ENCODE measurements at regions not wholly inside any gene's neighbourhood (a gene's known extent, or its start where the extent isn't known, plus 50 kb on each side); places are given as distances from the start of the nearest gene placed in this dataset.

- no peak for DNase-seq
Measured at GRCh38 chr2:19300961-19301360, 57.5 kb downstream of the OSR1 start.

GRCh38 chr2:19299522-19299921, 58.9 kb downstream of the OSR1 start:
- DNase-seq, result no peak

- DNase-seq, result no peak
Measured at GRCh38 chr2:19299032-19299431, 59.4 kb downstream of the OSR1 start.

GRCh38 chr2:19297716-19298115, 60.7 kb downstream of the OSR1 start:
- no peak for DNase-seq

- no peak for DNase-seq
Measured at GRCh38 chr2:19295998-19296502, 62.4 kb downstream of the OSR1 start.

- no peak for DNase-seq
Measured at GRCh38 chr2:19292007-19292406, 66.4 kb downstream of the OSR1 start.

- DNase-seq, result no peak
Measured at GRCh38 chr2:19288291-19288690, 70.1 kb downstream of the OSR1 start.

GRCh38 chr2:19287324-19287723, 71.1 kb downstream of the OSR1 start:
- DNase-seq, result no peak

GRCh38 chr2:19282305-19282704, 76.1 kb downstream of the OSR1 start:
- DNase-seq, result no peak

GRCh38 chr2:19274439-19274838, 84.0 kb downstream of the OSR1 start:
- DNase-seq, result no peak

GRCh38 chr2:19272941-19273470, 85.4 kb downstream of the OSR1 start:
- DNase-seq, result no peak

- DNase-seq, result no peak
Measured at GRCh38 chr2:19272039-19272438, 86.4 kb downstream of the OSR1 start.

GRCh38 chr2:19264852-19265251, 93.6 kb downstream of the OSR1 start:
- DNase-seq, result no peak

GRCh38 chr2:19262150-19262549, 96.3 kb downstream of the OSR1 start:
- no peak for DNase-seq

- DNase-seq, result no peak
Measured at GRCh38 chr2:19261061-19261460, 97.4 kb downstream of the OSR1 start.

- DNase-seq, result no peak
Measured at GRCh38 chr2:19256121-19256601, 102.3 kb downstream of the OSR1 start.

GRCh38 chr2:19255481-19255880, 102.9 kb downstream of the OSR1 start:
- no peak for DNase-seq

GRCh38 chr2:19251554-19251953, 106.9 kb downstream of the OSR1 start:
- DNase-seq, result no peak

GRCh38 chr2:19250906-19251305, 107.5 kb downstream of the OSR1 start:
- DNase-seq, result no peak

GRCh38 chr2:19247186-19247585, 111.2 kb downstream of the OSR1 start:
- DNase-seq, result no peak

GRCh38 chr2:19246496-19246895, 111.9 kb downstream of the OSR1 start:
- DNase-seq, result no peak

- no peak for DNase-seq
Measured at GRCh38 chr2:19244460-19245363, 113.7 kb downstream of the OSR1 start.

- DNase-seq, result no peak
Measured at GRCh38 chr2:19238440-19239060, 119.9 kb downstream of the OSR1 start.

Measured in skin of body (tissue), 1 donor.